ENCODE measurements at regions not wholly inside any gene's neighbourhood (a gene's known extent, or its start where the extent isn't known, plus 50 kb on each side); places are given as distances from the start of the nearest gene placed in this dataset.

DNA sequence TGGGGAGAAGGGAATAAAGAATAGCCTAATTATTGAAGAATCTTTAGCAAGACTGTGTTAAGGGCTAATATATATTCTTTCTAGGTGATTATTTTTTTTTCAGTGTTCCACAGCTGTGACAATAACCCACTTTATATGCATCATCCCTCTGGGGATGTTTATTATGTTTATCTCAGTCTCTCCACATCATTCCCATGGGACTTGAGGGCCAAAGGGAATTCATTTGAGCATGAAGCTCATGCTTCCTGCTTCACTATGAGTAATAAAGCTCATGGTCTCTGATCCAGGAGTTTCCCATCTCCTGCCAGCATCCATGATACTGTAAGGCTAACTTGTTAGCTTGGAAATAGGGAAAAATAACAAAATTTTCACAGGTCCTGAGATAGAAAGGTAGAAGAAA, 1888.4 kb downstream of the LRRC4C start:
- TF ChIP-seq, protein P1, sequence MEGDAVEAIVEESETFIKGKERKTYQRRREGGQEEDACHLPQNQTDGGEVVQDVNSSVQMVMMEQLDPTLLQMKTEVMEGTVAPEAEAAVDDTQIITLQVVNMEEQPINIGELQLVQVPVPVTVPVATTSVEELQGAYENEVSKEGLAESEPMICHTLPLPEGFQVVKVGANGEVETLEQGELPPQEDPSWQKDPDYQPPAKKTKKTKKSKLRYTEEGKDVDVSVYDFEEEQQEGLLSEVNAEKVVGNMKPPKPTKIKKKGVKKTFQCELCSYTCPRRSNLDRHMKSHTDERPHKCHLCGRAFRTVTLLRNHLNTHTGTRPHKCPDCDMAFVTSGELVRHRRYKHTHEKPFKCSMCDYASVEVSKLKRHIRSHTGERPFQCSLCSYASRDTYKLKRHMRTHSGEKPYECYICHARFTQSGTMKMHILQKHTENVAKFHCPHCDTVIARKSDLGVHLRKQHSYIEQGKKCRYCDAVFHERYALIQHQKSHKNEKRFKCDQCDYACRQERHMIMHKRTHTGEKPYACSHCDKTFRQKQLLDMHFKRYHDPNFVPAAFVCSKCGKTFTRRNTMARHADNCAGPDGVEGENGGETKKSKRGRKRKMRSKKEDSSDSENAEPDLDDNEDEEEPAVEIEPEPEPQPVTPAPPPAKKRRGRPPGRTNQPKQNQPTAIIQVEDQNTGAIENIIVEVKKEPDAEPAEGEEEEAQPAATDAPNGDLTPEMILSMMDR (IDR thresholded peaks at IDR 0.05), result no peak
- TF ChIP-seq EZH2 (IDR thresholded peaks at IDR 0.05; ENCODE audit: borderline replicate concordance, insufficient read depth, low read depth, low read length, poor library complexity, severe bottlenecking), result no peak

Data from B cell (primary cell).